H1 (cell line): ENCODE measurements at regions not wholly inside any gene's neighbourhood (a gene's known extent, or its start where the extent isn't known, plus 50 kb on each side); places are given as distances from the start of the nearest gene placed in this dataset.

Experiments
- CTCF ChIA-PET: fragments of 300-600 bp; sonication (Branson Sonifier 250); formaldehyde crosslinking; loops from one replicate; lab custom pipeline; 2021; ENCODE audit not compliant: partially characterized antibody; lab: Charles Lee
- POLR2A ChIA-PET: fragments of 300-600 bp; sonication (Branson Sonifier 250); formaldehyde crosslinking; loops from one replicate; lab custom pipeline; 2021; ENCODE audit warnings: inconsistent platforms; ENCODE audit not compliant: partially characterized antibody; lab: Charles Lee
- DNase-seq, 2 experiments: peaks; one replicate each; pipeline versions ENCODE4 v3.0.0 to v3.0.0-alpha.2; 2010 to 2022; ENCODE audit warnings: low spot score in 2 of 2, low read depth in 1 of 2, mixed read lengths in 1 of 2
- FAIRE-seq: peaks from 2 replicates; lab custom pipeline; 2011; peaks lifted over from hg19 to GRCh38; lab: Jason Lieb, UNC
- H2AFZ ChIP-seq: 2 replicates; pipeline ENCODE4 v1.8.1; 2012; ENCODE audit warnings: low read length, inconsistent platforms
- H2AK5ac ChIP-seq: 2 replicates; pipeline ENCODE4 v1.6.1; 2013; ENCODE audit warnings: low read depth, low read length
- H2BK120ac ChIP-seq: replicated peaks from 2 replicates; pipeline ENCODE3; 2013; ENCODE audit warnings: low read depth, low read length, inconsistent platforms
- H2BK12ac ChIP-seq: 2 replicates; pipeline ENCODE4 v1.6.1; 2013; ENCODE audit warnings: low read depth, low read length
- H2BK15ac ChIP-seq: 2 replicates; pipeline ENCODE4 v1.6.1; 2013; ENCODE audit warnings: low read length
- H2BK20ac ChIP-seq: 2 replicates; pipeline ENCODE4 v1.6.1; 2013; ENCODE audit warnings: low read length
- H2BK5ac ChIP-seq: 2 replicates; pipeline ENCODE4 v1.6.1; 2013; ENCODE audit warnings: low read depth, low read length
- H3K14ac ChIP-seq: 2 replicates; pipeline ENCODE4 v1.6.1; 2013; ENCODE audit warnings: inconsistent platforms; ENCODE audit not compliant: insufficient read length
- H3K18ac ChIP-seq: 2 replicates; pipeline ENCODE4 v1.6.1; 2013; ENCODE audit warnings: low read length; ENCODE audit errors: extremely low read depth
- H3K23ac ChIP-seq: 2 replicates; pipeline ENCODE4 v1.6.1; 2013; ENCODE audit warnings: inconsistent platforms; ENCODE audit not compliant: insufficient read length
- H3K23me2 ChIP-seq: 2 replicates; pipeline ENCODE4 v1.6.1; 2013; ENCODE audit warnings: low read depth, low read length
- H3K27ac ChIP-seq: 2 replicates; pipeline ENCODE4 v1.6.1; 2011; ENCODE audit warnings: low read depth, low read length, inconsistent platforms
- H3K27me3 ChIP-seq, 4 experiments: replicated peaks in 1 of 4; 1 replicate in 1 of 4; 2 replicates in 3 of 4; pipeline versions ENCODE4 v1.6.1 to v1.8.1; 2011 to 2013; ENCODE audit warnings: low read length in 3 of 4, mild to moderate bottlenecking in 3 of 4, inconsistent platforms in 2 of 4, mixed read lengths in 2 of 4, moderate library complexity in 1 of 4; ENCODE audit not compliant: control insufficient read depth in 3 of 4, insufficient read depth in 3 of 4; ENCODE audit errors: extremely low read depth in 1 of 4
- H3K36me3 ChIP-seq, 4 experiments: 2 replicates each; pipeline versions ENCODE4 v1.6.1 to v1.8.1; 2011 to 2013; ENCODE audit warnings: mild to moderate bottlenecking in 4 of 4, low read length in 3 of 4, moderate library complexity in 2 of 4, control low read depth in 1 of 4, inconsistent platforms in 1 of 4; ENCODE audit not compliant: insufficient read depth in 4 of 4, control insufficient read depth in 2 of 4
- H3K4ac ChIP-seq: replicated peaks from 2 replicates; pipeline ENCODE3; 2013; ENCODE audit warnings: low read length, low read depth, mixed read lengths, inconsistent platforms; ENCODE audit not compliant: insufficient read length
- H3K4me1 ChIP-seq, 4 experiments: replicated peaks in 1 of 4; 1 replicate in 1 of 4; 2 replicates in 3 of 4; pipeline versions ENCODE4 v1.6.1 to v1.8.1; 2011 to 2013; ENCODE audit warnings: low read length in 3 of 4, inconsistent platforms in 2 of 4, mixed read lengths in 1 of 4; ENCODE audit not compliant: insufficient read depth in 4 of 4, control insufficient read depth in 3 of 4
- H3K4me2 ChIP-seq, 2 experiments: 2 replicates each; pipeline versions ENCODE4 v1.6.1 to v1.8.1; 2011 to 2013; ENCODE audit warnings: low read depth in 2 of 2, low read length in 2 of 2, control low read depth in 1 of 2, inconsistent platforms in 1 of 2, mild to moderate bottlenecking in 1 of 2; ENCODE audit not compliant: insufficient read depth in 1 of 2
- H3K4me3 ChIP-seq, 4 experiments: fragments of 200-600, 300-600 bp in 1 of 4; sonication (generic), shearing (Covaris generic), sonication (Bioruptor Twin) in 1 of 4; 2 replicates each; pipeline versions ENCODE4 v1.5.1 to v1.8.1; 2011 to 2016; ENCODE audit warnings: low read length in 4 of 4, low read depth in 3 of 4, control low read depth in 2 of 4, inconsistent platforms in 2 of 4, mild to moderate bottlenecking in 2 of 4, mixed read lengths in 1 of 4, moderate library complexity in 1 of 4; ENCODE audit not compliant: insufficient read depth in 2 of 4; ENCODE audit errors: extremely low read depth in 1 of 4
- H3K56ac ChIP-seq: replicated peaks from 2 replicates; pipeline ENCODE3; 2013; ENCODE audit warnings: low read depth, mild to moderate bottlenecking, mixed read lengths, low read length, inconsistent platforms; ENCODE audit not compliant: insufficient read length
- H3K79me1 ChIP-seq: 2 replicates; pipeline ENCODE4 v1.6.1; 2013; ENCODE audit warnings: low read depth, low read length, control low read depth
- H3K79me2 ChIP-seq, 2 experiments: 2 replicates each; pipeline versions ENCODE4 v1.6.1 to v1.8.1; 2012 to 2013; ENCODE audit warnings: low read length in 2 of 2, mild to moderate bottlenecking in 2 of 2, inconsistent platforms in 1 of 2; ENCODE audit not compliant: insufficient read depth in 2 of 2, control insufficient read depth in 1 of 2
- H3K9ac ChIP-seq, 4 experiments: replicated peaks in 1 of 4; 1 replicate in 1 of 4; 2 replicates in 3 of 4; pipeline versions ENCODE4 v1.6.1 to v1.8.1; 2011 to 2013; ENCODE audit warnings: low read depth in 3 of 4, low read length in 3 of 4, control low read depth in 2 of 4, mild to moderate bottlenecking in 2 of 4, moderate library complexity in 2 of 4, inconsistent platforms in 1 of 4; ENCODE audit errors: extremely low read depth in 1 of 4
- H3K9me3 ChIP-seq, 2 experiments: 2 replicates each; pipeline versions ENCODE4 v1.6.1 to v1.8.1; 2012 to 2013; ENCODE audit warnings: mild to moderate bottlenecking in 2 of 2, moderate library complexity in 2 of 2, control low read depth in 1 of 2, inconsistent platforms in 1 of 2, low read depth in 1 of 2, low read length in 1 of 2, mixed read lengths in 1 of 2; ENCODE audit not compliant: insufficient read depth in 2 of 2
- H4K20me1 ChIP-seq, 2 experiments: replicated peaks in 1 of 2; 2 replicates each; pipeline versions ENCODE3 to v1.8.1; 2011 to 2013; ENCODE audit warnings: inconsistent platforms in 2 of 2, low read length in 2 of 2, mild to moderate bottlenecking in 1 of 2; ENCODE audit not compliant: insufficient read depth in 2 of 2, control insufficient read depth in 1 of 2
- H4K5ac ChIP-seq: 2 replicates; pipeline ENCODE4 v1.6.1; 2013; ENCODE audit warnings: low read length, low read depth, mixed read lengths, inconsistent platforms; ENCODE audit not compliant: insufficient read length
- H4K8ac ChIP-seq: 2 replicates; pipeline ENCODE4 v1.8.0; 2013; ENCODE audit warnings: mild to moderate bottlenecking, moderate library complexity, low read length, inconsistent platforms; ENCODE audit not compliant: insufficient read depth; ENCODE audit errors: extremely low read depth
- H4K91ac ChIP-seq: replicated peaks from 2 replicates; pipeline ENCODE3; 2013; ENCODE audit warnings: low read length, mixed read lengths, inconsistent platforms; ENCODE audit not compliant: insufficient read length
- MAFK ChIP-seq: IDR thresholded peaks from 2 replicates; pipeline ENCODE4 v1.6.1; 2012; ENCODE audit warnings: low read depth, mild to moderate bottlenecking, improper control_type of control experiment, low read length
- TAF7 ChIP-seq: optimal IDR thresholded peaks from 2 replicates; pipeline ENCODE3; 2011; ENCODE audit warnings: low read depth, mild to moderate bottlenecking, inconsistent platforms, low read length, moderate library complexity, borderline replicate concordance
- WGBS, 2 experiments: shearing (Covaris generic) in 1 of 2; methylation state at CpG; one replicate each; pipeline versions ENCODE4 v1.1.6 to v1.1.7; 2013 to 2015; ENCODE audit warnings: low lambda C conversion rate in 2 of 2, mixed read lengths in 2 of 2, inconsistent platforms in 1 of 2, low coverage in 1 of 2, missing lambda C conversion rate in 1 of 2; ENCODE audit not compliant: insufficient replicate concordance in 2 of 2, insufficient coverage in 1 of 2, insufficient read length in 1 of 2; ENCODE audit errors: extremely low coverage in 1 of 2, missing lambda C conversion rate in 1 of 2; 5-methylcytosine and 5-hydroxymethylcytosine counted together

- H3K9me3 ChIP-seq, result no peaks in the 10 kb centered on the region
- CTCF ChIA-PET, result interaction anchor here (0.7 to 6.1 kb wide), 5 partner anchors 8 to 834 kb away, joined by 3 to 31 read pairs (median 3); no protein-coding TSS in a partner anchor
- H4K8ac ChIP-seq, result no peak overlapping the region
- H3K23me2 ChIP-seq, result no peaks in the 10 kb centered on the region
- no peak overlapping the region for H2BK15ac ChIP-seq
- no peak overlapping the region for H3K4me3 ChIP-seq
- no peak overlapping the region for H2BK20ac ChIP-seq
- H2BK5ac ChIP-seq, result no peak overlapping the region
- no peaks in the 10 kb centered on the region for H4K20me1 ChIP-seq
- H3K36me3 ChIP-seq, result no peaks in the 10 kb centered on the region
- no peak overlapping the region for H3K14ac ChIP-seq
- DNase-seq (no peak), FAIRE-seq (no peak)
- no peak overlapping the region for H4K5ac ChIP-seq
- H3K79me1 ChIP-seq, result no peaks in the 10 kb centered on the region
- H4K91ac ChIP-seq, result no peak overlapping the region
- H3K18ac ChIP-seq, result no peak overlapping the region
- no peak overlapping the region for H3K9ac ChIP-seq
- H3K4me1 ChIP-seq, result no peaks in the 10 kb centered on the region
- no peaks in the 10 kb centered on the region for H3K79me2 ChIP-seq
- H3K27ac ChIP-seq, result no peak overlapping the region
- WGBS, 2 experiments, result 95% methylated on average over 3 of the region's 3 CpGs; no CpG with 5 or more reads in 1 of the 2 experiments
- H3K56ac ChIP-seq, result no peak overlapping the region
- H3K27me3 ChIP-seq, result peaks cover 0 to 1% (median 0%) of the 10 kb centered on the region in 4 experiments; a peak in 1 of 7 replicates
- no peak overlapping the region for H3K4ac ChIP-seq
- no peak overlapping the region for H2BK12ac ChIP-seq
- H2AFZ ChIP-seq, result no peak overlapping the region
- H2AK5ac ChIP-seq, result no peak overlapping the region
- no peak overlapping the region for H2BK120ac ChIP-seq
- H3K4me2 ChIP-seq, result no peak overlapping the region
- H3K23ac ChIP-seq, result no peak overlapping the region
- POLR2A ChIA-PET, result interaction anchor here (0.7 kb wide), 1 partner anchor 268 kb away, joined by 4 read pairs; no protein-coding TSS in a partner anchor
- TF ChIP-seq TAF7 (no peak), MAFK (no peak)
Measured at GRCh38 chr2:16746833-16747232, 81.2 kb upstream of the CYRIA start.
